Activated CD4-positive, alpha-beta T cell treated with anti-CD3 and anti-CD28 coated beads for 4 hours (primary cell): ENCODE measurements at regions not wholly inside any gene's neighbourhood (a gene's known extent, or its start where the extent isn't known, plus 50 kb on each side); places are given as distances from the start of the nearest gene placed in this dataset.

Source experiments
- DNase-seq, 2 donors: peaks; one replicate each; pipeline ENCODE4 v3.0.0-alpha.2; 2020

DNA sequence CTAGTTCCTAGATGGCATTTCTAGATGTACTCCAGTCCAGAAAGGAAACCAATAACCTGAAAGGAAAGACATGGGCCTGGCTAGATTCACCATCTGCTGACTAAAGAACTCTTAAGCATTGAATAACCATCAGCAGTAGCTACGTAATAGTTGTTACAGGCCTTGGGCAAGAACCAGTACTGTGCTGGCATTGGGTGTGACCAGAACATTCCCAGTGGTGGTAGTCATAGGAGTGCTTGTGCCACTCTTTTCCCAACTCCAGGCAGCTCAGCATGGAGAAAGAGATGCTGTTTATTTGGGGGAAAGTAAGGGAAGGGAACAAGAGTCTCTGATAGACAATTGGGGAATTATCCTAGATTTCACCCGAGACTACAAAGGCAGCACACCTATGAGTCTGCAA, 333.3 kb downstream of the SLC16A7 start:
- no peak for DNase-seq

DNA sequence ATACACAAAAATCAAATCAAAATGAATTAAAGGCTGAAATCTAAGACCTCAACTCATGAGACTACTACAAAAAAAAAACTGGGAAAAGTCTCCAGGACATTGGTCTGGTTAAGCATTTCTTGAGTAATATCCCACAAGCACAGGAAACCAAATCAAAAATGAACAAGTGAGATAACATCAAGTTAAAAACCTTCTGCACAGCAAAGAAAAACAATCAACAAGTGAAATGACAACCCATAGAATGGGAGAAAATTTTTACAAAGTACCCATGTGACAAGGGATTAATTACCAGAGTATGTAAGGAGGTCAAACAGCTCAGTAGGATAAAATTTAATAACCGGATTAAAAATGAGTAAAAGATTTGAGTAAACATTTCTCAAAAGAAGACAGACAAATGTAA, 338.7 kb downstream of the SLC16A7 start:
- DNase-seq: no peak

DNA sequence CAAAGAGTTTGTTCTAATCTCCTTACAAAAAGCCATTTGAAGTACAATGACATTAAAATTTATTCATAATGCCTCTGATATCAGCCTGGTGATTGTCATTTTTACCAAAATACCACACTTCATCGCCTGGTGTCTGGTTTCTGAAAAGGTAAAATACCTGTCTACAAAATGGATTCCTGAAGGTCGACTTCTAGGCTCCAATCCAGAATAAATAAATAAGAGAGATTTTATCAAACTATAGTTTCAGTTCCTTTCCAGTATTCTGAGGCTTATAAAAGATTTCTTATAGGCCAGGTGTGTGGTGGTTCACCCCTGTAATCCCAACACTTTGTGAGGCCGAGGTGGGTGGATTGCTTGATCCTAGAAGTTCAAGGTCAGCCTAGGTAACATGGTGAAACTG, 340.7 kb downstream of the SLC16A7 start:
- no peak for DNase-seq

DNA sequence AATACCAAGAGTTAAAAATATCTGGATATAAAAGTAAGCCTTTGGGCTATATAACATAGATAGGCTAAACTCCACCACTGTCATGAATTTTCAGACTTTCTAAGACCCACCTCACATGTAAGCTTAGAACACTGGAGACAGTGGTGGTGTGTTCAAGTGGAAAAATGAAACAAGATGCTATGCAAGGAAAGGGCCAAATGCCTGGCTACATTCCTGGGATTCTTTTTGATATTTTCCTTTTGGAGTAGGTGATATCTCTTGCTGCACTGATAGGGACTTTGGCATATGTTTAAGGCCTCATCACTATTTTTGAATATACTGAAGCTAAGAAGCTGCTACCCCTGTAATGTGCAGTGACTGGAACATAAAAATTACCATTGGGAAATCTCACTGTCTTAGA, 341.3 kb downstream of the SLC16A7 start:
- DNase-seq: no peak

DNA sequence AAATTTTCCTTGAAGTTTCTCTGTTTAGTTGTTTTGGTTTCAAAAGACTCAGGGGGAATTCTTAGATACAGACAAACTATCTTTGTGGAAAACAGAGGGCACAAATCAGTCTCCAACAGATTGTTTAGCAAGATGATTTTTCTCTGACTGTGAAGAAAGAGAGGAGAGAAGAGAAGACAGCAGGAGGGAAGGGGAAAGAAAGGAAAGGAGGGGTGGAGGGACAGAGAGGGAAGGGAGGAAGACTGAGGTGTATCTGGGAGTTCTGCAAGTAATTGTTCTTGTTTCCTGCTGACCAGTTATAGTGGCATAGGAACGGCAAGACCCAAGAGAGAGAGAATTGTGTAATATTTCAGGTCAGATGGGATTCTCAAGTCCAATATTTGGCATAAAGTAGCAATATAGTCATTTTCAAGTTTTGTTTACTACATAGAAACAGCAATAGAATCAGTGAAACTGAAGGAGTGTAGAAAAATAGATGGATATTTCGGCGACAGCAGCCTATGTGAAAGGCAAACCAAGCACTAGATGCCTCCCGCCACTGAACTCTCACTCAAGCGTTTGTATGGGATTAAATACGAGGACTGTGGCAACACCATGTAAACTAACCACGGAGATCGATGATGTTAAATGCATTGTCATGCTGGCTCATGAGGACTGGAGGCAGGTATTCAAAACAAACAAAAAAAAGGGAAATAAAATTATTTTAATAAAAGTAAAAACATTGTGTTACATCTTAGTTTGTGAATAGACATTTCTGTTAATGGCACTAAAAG, 342.5 kb downstream of the SLC16A7 start:
- DNase-seq: no peak

DNA sequence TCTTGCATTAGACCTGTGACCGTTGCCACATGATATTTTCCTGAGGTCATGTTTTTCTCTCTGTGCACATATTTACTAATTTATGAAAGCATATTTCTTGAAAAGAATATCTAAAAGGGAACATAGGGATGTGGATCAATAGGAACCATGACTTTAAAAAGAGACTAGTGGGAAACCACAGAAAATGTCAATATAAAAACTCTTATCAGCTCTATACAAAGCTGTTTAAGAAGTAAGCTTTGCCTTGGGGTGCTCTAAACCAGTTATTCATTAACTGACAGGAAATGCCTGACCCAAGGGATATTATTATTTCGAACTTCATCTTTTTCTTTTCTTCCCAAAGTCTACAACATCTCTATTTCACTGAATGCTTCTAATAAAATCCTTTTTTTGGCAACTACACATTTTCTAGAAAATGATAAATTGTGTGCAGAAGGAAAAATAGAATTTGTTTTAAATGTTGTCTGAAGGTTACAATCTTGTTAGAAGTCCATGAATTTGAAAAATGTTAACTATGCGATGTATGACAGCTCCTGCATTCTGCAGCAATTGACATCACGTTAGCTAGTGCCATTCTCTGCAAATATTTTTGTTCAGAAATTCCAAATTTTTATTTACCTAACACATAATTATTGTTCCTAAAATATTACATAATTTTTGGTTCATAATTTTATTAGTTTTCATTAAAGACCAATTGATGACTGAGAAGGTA, 345.0 kb downstream of the SLC16A7 start:
- no peak for DNase-seq

DNA sequence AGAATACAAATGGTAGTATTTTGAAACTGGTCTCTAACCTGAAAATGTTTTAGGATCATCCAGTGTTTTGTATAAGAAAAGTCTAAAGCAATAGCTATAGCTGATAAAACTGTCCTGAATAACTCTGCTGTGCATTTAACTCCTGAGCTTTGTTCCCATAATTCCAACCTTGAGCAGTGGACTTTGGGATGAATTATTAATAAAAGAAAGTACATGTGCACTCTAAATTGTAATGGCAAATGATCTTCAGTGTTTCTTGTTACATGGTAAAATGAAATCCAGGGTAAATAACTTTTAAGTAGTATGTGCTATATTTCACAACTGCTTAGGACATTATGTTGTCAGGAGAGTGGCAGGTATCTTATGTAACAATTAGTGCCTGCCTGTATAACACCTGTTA, 345.6 kb downstream of the SLC16A7 start:
- no peak for DNase-seq

DNA sequence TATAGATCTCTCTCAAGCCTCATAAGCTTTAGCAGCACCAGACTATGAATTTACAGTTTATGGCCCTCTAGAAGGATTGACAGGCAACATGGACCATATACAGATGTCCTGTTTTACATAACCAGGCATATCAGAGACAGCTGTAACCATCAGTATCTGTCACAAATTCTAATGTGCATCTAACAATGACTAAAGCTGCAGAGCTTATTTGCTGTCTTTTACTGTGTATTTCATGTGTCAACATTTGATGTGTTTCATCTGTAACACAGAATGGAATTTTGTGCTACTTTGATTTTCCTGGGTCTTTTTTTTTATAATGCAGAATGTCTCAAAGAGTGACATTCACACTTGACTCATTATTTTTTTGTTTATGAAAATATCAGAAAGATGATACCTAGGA, 348.3 kb downstream of the SLC16A7 start:
- DNase-seq: no peak

DNA sequence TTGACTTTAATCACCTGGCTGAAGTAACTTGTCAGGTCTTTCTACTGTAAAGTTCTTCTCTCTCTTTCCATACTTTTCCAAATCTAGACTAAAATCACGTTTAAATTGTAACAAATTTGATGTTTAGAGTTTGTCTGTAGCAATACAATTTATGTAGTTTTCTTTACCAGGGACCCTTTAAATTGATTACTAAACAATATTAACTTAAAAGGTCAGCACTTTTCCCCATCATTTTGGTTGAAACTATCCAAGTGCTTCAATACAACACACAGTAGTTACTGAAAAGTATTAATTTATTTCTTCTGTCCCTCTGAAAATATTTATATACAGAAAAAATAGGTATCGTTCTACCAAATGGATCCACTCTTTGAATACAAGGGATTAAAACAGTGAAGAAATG, 350.8 kb downstream of the SLC16A7 start:
- DNase-seq: no peak

DNA sequence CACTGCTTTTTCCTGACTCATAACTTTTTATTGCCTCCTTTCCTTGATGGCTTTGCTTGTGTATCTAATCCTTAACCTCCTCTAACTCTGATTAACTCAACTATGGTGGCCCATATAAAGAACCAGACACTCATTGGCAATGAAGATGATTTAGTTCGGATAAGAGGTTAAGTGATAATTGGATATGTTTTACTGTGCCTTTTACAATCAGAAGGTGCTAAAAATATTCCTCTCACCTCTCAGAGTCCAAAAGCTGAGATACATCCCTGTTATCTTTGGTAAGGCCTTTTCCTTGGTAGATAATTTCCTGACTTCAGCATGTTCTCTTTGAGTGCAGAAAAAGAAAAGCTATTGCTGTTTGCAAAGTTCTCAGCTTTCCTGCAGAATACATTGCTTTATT, 367.7 kb downstream of the SLC16A7 start:
- DNase-seq: no peak

DNA sequence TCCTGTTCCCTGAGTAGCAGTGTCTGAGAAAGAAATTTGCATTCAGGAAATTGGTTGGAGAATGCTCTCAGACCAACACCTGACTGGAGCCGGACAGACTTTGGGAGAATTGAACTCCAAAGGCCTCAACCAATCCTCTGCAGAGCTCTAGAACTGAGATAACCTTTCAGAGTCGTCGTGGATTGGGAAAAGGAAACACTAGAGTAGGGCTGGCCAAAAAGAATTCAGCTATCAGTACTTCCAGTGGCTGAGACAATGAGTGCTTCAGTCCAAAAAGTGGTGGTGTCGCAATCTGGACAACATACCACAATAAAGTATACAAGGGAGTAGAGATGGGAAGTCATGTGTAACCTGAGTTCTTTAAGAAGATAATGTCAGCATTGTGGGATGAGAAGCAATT, 377.1 kb downstream of the SLC16A7 start:
- DNase-seq: no peak

DNA sequence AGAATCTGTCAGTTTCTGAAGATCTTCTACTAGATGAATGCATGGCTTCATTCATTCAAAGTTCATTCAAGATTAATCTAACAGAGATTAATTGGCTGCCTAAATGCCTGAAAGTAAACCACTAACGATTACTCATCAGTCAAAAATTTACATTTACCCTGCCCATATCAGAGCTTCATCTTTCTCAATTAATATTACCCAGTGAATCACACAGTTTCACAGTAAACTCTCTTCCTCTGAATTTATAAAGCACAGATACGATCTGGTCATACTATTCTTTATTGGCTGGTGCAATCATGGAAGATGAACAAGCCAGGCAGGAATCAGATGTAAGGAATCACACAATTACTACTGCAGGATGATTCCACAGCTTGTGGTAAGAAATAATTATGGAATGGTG, 377.7 kb downstream of the SLC16A7 start:
- DNase-seq: no peak

DNA sequence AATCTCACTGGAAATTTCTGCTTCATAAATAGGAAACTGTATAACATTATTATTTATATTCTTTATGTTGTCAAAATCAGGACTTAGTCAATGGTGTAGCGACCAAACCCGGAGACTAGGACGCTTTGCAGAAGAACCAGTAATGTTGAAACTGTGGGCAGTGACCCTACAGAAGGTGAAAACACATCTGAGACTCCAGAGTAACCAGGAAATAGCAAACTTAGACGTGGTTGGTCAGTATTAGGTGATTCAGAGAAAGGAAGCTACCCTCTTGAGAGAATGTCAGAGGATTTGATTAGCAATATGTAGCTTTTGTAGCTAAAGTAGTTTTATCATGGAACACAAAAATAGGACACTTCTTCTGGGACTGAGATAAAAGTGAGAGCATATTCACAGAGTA, 381.9 kb downstream of the SLC16A7 start:
- DNase-seq: no peak

DNA sequence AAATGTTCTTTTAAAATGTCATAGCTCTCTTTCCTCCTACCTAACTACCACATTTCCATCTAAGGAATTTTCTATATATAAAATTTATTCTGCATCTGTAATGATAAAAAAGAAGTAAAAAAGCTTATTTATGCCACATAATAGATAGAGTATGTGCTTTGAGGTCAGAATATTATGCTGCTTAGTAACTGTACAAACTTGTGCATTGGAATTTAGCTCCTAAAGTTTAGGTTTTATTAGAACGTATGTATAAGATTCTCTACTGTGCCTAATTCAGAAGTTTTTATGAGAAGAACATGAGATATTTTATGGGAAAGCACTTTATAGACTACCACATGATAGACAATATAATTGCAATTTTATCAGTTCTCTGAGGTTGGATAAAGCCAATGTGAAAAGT, 384.6 kb downstream of the SLC16A7 start:
- no peak for DNase-seq

DNA sequence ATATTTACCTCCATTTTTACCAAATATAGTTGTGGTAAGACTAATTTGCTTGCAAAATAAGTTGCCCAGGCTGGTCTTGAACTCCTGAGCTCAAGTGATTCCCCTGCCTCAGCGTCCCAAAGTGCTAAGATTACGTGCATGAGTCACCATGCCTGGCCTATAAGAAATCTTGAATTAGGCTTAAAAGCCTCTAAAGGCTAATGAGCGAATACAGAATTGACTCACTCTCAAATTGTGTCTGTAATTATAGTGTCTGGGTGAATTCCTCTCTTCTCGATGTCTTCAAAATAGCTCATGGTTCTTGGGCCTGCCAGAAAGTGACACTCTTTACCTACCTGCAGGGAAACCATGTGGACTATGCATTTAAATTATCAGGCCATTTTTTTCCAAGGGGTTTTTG, 403.5 kb downstream of the SLC16A7 start:
- DNase-seq: no peak

DNA sequence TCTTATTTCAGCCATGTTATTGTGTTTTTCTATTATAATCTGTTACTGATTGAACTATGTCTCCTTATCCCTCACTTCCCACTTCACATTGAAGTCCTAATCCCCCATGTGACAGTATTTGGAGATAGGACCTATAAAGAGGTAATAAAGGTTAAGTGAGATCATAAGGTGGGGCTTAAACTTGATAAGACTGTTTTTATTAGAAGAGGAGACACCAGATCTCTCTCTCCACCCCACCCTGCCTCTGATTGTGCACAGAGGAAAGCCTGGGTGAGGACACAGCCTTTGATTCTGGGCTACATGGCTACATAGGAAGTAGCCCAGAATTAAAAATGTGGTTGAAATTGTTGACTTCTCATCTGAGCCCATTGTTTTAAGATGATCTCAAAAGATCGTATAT, 414.7 kb downstream of the SLC16A7 start:
- no peak for DNase-seq

DNA sequence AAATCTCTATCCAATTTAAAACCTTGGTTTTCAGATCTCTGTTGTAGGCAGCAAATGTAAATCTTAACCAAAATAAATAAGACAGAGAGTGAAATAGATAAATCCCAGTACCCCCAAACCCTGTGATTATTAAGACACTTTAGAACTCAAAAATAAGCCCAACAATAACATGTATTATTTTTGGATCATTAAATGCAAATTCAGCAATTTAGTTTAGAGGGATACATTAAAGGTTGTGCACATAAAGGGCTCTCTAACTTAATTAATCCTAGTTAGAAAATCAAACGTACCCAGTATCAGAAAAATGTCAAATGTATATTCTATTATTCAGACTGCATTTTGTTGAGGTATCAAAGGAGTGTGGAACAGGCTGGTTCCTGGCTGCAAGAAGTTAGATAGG, 416.8 kb downstream of the SLC16A7 start:
- no peak for DNase-seq

DNA sequence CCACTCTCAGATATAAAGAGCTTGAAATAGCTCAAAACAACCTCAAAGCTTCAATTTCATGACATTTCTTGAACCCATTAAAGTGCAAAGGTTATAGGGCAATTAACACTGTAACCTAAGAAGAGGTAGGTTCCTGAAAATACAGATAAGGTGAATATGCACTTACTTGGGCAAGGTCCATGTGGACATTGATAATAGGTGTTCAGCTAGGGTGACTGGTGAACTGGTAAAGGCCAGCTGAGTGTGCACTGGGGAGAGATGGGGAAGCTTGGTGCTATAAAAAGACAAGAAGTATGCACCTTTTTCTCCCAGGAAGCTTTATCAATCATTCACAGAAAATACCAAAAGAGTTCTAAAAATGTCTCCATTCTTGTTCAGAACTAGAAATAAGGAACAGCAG, 418.6 kb downstream of the SLC16A7 start:
- DNase-seq: no peak

DNA sequence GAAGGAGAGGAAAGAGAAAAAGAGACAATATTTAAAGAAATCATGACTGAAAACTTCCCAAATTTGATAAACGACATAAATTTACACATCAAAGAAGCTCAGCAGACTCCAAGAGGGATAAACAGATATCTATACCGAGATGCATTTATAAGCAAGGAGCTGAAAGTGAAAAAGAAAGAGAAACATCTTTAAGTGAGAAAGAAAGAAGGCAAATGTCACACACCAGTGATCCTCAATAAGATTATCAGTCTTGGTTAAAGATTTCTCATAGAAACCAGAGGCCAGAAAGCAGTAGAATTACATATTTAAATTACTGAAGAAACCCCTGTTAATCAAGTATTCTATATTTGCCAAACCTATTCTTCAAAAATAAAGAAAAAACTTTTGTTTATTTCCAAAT, 424.2 kb downstream of the SLC16A7 start:
- no peak for DNase-seq

DNA sequence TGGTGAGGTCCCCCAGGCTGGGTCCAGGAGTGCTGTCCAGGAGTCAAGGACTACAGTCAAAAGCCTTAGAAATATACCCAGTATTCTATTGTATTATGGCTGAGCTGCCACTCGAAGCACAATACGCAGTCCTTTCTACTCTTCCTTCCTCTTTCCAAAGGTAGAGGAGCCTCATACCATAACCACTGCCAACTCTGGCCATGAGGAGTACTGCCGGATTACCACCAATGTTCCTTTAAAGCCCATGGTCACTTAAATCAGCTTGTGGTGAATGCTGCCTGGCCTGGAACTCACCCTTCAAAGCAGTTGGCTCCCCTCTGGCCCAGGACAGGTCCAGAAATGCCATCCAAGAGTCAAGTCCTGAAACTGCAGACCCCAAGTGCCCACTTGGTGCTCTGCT, 425.4 kb downstream of the SLC16A7 start:
- DNase-seq: no peak

DNA sequence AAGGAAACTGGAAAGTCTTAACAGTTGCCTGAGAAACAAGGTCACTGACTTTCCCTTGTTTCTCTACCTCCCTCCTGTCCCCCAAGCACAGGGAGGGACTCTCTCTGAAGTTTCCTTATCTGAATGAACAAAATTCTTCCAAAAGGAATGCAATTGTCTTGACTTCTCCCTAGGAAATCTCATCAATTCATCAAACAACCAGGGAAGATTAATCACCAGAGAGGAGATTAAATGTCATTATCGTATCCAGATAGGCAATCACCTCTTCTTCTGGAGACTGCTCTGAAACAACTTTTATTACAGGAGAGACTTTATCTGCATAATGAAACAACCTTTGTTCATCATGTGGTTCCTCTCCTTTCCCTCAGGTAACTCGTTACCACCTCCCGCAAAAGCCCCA, 431.4 kb downstream of the SLC16A7 start:
- no peak for DNase-seq

DNA sequence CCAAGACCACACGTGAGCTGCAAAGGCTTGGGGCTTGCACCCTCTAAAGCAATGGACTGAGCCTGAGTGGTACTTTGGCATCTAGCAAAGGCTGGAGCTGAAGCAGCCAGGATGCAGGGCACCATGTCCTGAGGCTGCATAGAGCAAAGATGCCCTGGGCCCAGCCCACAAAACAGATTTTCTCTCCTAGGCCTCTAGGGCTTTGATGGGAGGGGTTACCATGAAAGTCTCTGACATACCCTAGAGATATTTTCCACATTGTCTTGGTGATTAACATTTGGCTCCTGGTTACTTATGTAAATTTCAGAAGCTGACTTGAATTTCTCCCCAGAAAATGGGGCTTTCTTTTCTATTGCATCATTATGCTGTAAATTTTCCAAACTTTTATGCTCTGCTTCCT, 438.3 kb downstream of the SLC16A7 start:
- DNase-seq: no peak

DNA sequence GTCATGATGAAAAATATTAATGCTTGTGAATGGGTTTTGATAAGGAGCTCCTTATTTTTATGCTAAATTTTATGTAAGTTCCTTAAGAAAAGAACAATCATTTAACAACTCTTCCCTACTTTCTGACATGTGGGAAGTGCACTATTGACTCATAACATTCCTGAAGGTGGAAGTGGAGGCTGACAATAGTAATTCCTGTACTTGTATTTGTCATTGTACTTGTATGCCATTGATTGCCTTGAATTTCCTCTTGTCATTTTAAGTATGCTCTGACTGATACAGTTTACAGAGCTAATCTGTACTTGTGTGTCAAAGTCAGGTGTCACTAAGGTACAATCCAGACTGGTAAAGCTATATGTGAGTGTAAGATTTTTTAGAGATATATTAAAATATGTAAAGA, 440.0 kb downstream of the SLC16A7 start:
- no peak for DNase-seq

DNA sequence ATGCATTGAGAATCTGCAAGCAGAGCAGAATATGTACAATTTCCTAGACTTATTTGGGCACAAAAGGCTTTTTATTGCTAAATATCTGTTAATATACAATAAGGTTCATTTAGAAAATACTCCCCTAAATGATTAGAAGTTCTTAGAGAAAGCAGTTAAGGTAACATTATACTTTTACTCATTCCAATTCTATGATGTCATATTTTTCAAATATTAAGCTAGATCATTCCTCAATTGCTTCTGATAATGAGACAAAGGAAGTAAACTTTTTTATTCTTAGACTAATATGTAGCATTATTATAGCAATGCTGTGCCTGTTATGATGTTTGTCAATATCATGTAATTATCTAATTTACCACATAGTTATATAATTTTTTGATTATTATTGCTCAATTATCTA, 447.0 kb downstream of the SLC16A7 start:
- no peak for DNase-seq

DNA sequence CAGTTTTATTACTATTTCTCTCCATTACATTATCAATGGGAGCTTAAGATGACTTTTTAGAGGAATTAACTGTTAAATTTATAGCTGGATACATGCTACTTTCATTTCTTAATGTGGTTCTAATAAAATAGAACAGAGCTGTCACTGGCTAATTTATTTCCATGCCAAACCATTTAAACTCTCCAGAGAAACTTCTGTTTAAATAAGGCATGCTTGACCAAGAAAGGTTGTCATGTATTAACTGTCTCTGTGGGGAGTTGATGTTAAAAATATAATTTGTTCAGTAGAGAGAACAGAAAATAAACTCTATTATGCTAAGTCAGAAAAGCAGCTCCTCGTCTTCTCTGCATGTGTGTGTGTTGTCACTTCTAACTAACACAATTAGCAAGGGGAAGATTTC, 447.4 kb downstream of the SLC16A7 start:
- no peak for DNase-seq
